AG04450 (cell line): ENCODE measurements at regions not wholly inside any gene's neighbourhood (a gene's known extent, or its start where the extent isn't known, plus 50 kb on each side); places are given as distances from the start of the nearest gene placed in this dataset.

Experiments
- CTCF ChIA-PET: fragments of 300-600, 350-600 bp; formaldehyde crosslinking; extraction: SDS; loops from one replicate; lab custom pipeline; 2022; ENCODE audit warnings: antibody characterized with exemption, inconsistent platforms; lab: Charles Lee
- POLR2A ChIA-PET: fragments of 350-600 bp; formaldehyde crosslinking; extraction: SDS; loops from one replicate; lab custom pipeline; 2021; ENCODE audit warnings: antibody characterized with exemption, inconsistent platforms; lab: Yijun Ruan, JAX
- DNase-seq: peaks from one replicate; pipeline ENCODE4 v3.0.0-alpha.2; 2011; ENCODE audit warnings: low read depth, low spot score
- H3K27ac ChIP-seq: one replicate; pipeline ENCODE4 v1.5.1; 2012; ENCODE audit warnings: low read depth, low read length, control low read depth
- H3K27me3 ChIP-seq: one replicate; pipeline ENCODE4 v1.6.0; 2012; ENCODE audit warnings: low read length; ENCODE audit not compliant: control insufficient read depth, insufficient read depth
- H3K4me3 ChIP-seq: 2 replicates; pipeline ENCODE4 v1.5.1; 2011; ENCODE audit warnings: mild to moderate bottlenecking, low read depth, low read length, control low read depth
- H3K9me3 ChIP-seq: 2 replicates; pipeline ENCODE4 v1.5.1; 2012; ENCODE audit warnings: low read length; ENCODE audit not compliant: control insufficient read depth, insufficient read depth
- CTCF ChIP-seq: IDR thresholded peaks from 2 replicates; pipeline ENCODE4 v1.5.1; 2011; ENCODE audit warnings: low read depth, low read length, control low read depth, inconsistent platforms

GRCh38 chr13:110773480-110773879 is 60.0 kb downstream of the ING1 start:
- ChIA-PET POLR2A (no interaction called here), CTCF (no interaction called here)
- Histone ChIP-seq H3K4me3 (no peak overlapping the region), H3K27me3 (peaks cover 36% of the 10 kb centered on the region), H3K27ac (no peak overlapping the region), H3K9me3 (no peaks in the 10 kb centered on the region)
- no peak for DNase-seq
- TF ChIP-seq CTCF = no peak

- CTCF ChIA-PET = no interaction called here
- TF ChIP-seq CTCF = no peak
- H3K27me3 ChIP-seq = peaks cover 36% of the 10 kb centered on the region
These were observed 60.6 kb downstream of the ING1 start for GRCh38 chr13:110774051-110774450.

GRCh38 chr13:110774490-110774889 is 61.0 kb downstream of the ING1 start:
- no peak for DNase-seq
- no peaks in the 10 kb centered on the region for H3K9me3 ChIP-seq
- POLR2A ChIA-PET = no interaction called here
- H3K27me3 ChIP-seq = peaks cover 36% of the 10 kb centered on the region
- CTCF ChIA-PET = no interaction called here
- TF ChIP-seq CTCF = no peak
- no peak overlapping the region for H3K27ac ChIP-seq
- H3K4me3 ChIP-seq = no peak overlapping the region

More at GRCh38 chr13:110774051-110774450, 60.6 kb downstream of the ING1 start:
- no peak for DNase-seq
- Histone ChIP-seq H3K9me3 (no peaks in the 10 kb centered on the region), H3K27ac (no peak overlapping the region), H3K4me3 (no peak overlapping the region)
- POLR2A ChIA-PET = no interaction called here

- ChIA-PET POLR2A (no interaction called here), CTCF (no interaction called here)
- H3K4me3 ChIP-seq = no peak overlapping the region
- no peak for DNase-seq
- no peak for TF ChIP-seq CTCF
- peaks cover 27% of the 10 kb centered on the region for H3K27me3 ChIP-seq
- H3K27ac ChIP-seq = no peak overlapping the region
- H3K9me3 ChIP-seq = no peaks in the 10 kb centered on the region
These were observed 62.1 kb downstream of the ING1 start for GRCh38 chr13:110775576-110775975.

- no peak overlapping the region for H3K4me3 ChIP-seq
- POLR2A ChIA-PET = no interaction called here
- H3K27ac ChIP-seq = no peak overlapping the region
- peaks cover 21% of the 10 kb centered on the region for H3K27me3 ChIP-seq
- CTCF ChIA-PET = no interaction called here
- peaks cover 4% of the 10 kb centered on the region; the same call in 1 of the 2 replicates for H3K9me3 ChIP-seq
- no peak for DNase-seq
- TF ChIP-seq CTCF = no peak
These were observed 63.8 kb downstream of the ING1 start for GRCh38 chr13:110777251-110777820.
